Omental fat pad (tissue), 3 donors: ENCODE measurements at regions not wholly inside any gene's neighbourhood (a gene's known extent, or its start where the extent isn't known, plus 50 kb on each side); places are given as distances from the start of the nearest gene placed in this dataset.

Experiments used
- ATAC-seq: fragments of 150-250 bp; one replicate; pipeline ENCODE4 v1.9.1; 2016; ENCODE audit warnings: mild to moderate bottlenecking, moderate library complexity; ENCODE audit not compliant: low FRiP score
- DNase-seq: peaks from one replicate; pipeline ENCODE4 v3.0.0-alpha.2; 2019; ENCODE audit warnings: low spot score
- TF ChIP-seq, protein P1 (sequence below), 3 donors: fragments of 450-650 bp; IDR thresholded peaks; one replicate each; pipeline ENCODE4 v1.5.1; 2016 to 2017; ENCODE audit warnings: antibody characterized with exemption in 3 of 3, mild to moderate bottlenecking in 3 of 3, moderate library complexity in 2 of 3

DNA sequence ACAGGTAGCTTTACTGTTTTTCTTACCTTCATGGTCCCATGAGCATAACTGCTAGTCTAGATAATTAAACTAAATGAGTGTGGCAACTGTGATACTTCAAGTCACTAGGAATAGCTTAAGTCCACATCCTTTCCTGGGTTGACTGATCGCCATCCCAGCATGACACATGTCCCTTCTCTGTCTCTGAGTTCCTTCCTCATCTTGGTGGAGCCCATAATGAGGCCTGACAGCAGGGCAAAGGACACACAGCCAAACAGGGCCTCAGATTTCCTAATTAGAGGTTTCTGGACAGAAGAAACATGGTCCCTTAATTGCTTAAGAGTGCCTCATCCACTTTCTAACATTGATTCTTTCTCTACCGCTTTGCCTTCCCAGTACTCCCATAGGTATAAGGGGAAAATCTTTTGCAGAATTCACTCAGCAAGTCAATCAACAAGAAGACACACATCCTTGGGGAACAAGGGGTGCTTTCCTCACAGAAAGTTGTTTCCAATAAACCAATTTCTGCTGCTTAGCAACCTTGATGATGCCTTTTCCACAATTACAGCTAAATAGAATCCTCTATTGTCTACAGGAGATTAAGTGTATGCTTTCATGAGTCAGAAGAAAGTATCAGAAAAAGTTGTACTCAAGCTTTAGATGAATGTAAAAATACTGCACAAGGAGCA, 208.3 kb upstream of the SERP2 start:
- ATAC-seq (no peak), DNase-seq (no peak)
- TF ChIP-seq, protein P1, sequence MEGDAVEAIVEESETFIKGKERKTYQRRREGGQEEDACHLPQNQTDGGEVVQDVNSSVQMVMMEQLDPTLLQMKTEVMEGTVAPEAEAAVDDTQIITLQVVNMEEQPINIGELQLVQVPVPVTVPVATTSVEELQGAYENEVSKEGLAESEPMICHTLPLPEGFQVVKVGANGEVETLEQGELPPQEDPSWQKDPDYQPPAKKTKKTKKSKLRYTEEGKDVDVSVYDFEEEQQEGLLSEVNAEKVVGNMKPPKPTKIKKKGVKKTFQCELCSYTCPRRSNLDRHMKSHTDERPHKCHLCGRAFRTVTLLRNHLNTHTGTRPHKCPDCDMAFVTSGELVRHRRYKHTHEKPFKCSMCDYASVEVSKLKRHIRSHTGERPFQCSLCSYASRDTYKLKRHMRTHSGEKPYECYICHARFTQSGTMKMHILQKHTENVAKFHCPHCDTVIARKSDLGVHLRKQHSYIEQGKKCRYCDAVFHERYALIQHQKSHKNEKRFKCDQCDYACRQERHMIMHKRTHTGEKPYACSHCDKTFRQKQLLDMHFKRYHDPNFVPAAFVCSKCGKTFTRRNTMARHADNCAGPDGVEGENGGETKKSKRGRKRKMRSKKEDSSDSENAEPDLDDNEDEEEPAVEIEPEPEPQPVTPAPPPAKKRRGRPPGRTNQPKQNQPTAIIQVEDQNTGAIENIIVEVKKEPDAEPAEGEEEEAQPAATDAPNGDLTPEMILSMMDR (IDR thresholded peaks at IDR 0.05), result no peak

DNA sequence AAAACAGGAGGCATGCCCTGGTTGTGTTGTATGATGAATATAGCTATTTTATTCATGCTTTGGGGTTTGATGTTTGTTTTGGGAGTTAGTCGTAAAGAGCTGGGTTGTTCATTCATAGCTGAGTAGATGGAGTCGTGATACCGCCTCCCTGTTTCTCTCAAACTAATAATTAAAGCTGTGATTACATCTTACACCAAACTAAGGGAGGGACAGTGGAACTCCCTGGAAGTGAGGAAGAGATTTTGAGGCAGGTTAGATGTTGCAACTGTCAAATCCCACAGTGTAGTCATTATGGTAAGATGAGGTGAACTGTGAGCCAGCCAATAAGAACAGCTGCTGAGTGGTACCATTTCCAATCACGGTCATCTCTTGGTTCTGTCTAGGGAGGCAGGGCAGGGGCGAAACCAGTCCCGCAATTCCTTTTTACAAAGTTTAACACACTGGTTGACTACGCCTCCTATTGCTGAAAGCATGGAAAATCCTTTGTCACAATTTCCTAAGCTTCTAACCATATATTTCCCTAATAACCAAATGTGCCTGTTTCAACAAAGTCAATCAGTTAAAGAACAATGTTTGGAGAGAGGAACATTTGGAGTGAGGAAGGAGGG, 207.6 kb upstream of the SERP2 start:
- ATAC-seq (no peak), DNase-seq (no peak)
- TF ChIP-seq, protein P1 (IDR thresholded peaks at IDR 0.05), result no peak

DNA sequence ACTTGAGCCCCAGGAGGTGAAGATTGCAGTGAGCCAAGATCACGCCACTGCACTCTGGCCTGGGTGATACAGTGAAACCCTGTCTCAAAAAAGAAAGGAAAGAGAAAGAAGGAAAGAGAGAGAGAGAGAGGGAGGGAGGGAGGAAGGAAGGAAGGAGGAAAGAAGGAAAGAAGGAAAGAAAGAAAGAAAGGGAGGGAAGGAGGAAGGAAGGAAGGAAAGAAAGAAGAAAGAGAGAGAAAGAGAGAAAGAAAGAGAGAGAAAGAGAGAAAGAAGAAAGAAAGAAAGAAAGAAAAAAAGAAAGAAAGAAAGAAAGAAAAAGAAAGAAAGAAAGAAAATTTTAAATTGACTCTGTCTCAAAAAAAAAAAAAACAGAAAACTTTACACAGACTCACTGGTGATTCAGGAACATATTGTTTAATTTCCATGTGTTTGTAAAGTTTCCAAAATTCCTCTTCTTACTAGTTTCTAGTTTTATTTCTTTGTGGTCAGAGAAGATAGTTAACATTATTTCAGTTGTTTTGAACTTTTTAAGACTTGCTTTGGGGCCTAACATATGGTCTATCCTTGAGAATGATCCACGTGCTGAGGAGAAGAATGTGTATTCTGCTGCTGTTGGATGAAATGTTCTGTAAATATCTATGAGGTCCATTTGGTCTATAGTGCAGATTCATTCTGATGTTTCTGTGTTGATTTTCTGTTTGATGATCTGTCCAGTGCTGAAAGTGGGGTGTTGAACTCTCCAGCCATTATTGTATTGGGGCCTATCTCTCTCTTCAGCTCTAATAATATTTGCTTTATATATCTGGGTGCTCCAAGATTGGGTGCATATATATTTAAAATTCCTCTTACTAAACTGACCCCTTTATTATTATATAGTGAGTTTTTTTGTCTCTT, 204.4 kb upstream of the SERP2 start:
- ATAC-seq (no peak), DNase-seq (no peak)
- TF ChIP-seq, protein P1 (IDR thresholded peaks at IDR 0.05), result no peak

DNA sequence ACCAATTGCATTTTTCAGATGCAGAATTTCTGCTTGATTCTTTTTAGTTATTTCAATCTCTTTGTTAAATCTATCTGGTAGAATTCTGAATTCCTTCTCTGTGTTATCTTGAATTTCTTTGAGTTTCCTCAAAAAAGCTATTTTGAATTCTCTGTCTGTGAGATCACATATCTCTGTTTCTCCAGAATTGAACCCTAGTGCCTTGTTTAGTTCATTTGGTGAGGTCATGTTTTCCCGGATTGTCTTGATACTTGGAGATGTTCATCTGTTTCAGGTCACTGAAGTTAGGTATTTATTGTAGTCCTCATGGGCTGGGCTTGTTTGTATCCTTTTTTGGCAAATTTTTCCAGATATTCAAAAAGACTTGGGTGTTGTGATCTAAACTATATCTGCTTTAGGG, 202.9 kb upstream of the SERP2 start:
- DNase-seq (no peak), ATAC-seq (no peak)
- TF ChIP-seq, protein P1 (IDR thresholded peaks at IDR 0.05), result no peak

DNA sequence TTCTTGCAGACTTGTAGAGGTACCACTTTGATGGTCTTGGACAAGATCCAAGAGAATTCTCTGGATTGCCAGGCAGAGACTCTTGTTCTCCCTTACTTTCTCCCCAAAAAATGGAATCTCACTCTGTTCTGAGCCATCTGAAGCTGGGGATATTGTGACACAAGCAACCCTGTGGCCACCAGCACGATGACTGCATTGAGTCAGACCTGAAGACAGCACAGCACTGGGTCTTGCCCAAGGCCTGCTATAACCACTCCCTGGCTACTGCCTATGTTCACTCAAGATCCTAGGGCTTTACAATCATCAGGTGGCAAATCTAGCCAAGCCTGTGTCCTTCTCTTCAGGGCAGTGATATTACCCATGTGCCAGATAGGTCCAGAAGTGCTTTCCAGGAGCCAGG, 202.5 kb upstream of the SERP2 start:
- no peak for ATAC-seq
- no peak for DNase-seq
- TF ChIP-seq, protein P1 (IDR thresholded peaks at IDR 0.05), result no peak

DNA sequence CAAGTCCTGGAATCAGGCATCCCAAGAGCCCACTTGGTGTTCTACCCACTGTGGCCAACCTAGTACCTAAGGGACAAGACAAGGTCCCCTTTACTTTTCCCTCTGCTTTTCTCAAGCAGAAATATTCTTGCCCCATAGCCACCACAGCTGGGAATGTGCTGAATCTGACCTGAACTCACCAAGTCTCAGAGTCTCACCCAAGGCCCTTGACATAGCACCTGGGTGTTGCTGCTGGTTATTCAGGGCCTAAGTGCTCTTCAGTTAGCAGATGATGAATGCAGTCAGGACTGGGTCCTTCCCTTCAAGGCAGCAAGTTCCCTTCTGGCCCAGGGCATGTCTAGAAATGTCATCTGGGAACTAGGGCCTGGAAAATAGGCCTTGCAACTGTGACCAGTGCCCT, 201.8 kb upstream of the SERP2 start:
- no peak for DNase-seq
- TF ChIP-seq, protein P1 (IDR thresholded peaks at IDR 0.05), result no peak
- ATAC-seq, result no peak
